Activated CD4-positive, CD25-positive, alpha-beta regulatory T cell treated with anti-CD3 and anti-CD28 coated beads, Interleukin-2, amount 50 U/mL, for 72 hours (primary cell): ENCODE measurements at regions not wholly inside any gene's neighbourhood (a gene's known extent, or its start where the extent isn't known, plus 50 kb on each side); places are given as distances from the start of the nearest gene placed in this dataset.
"Not testable (repeated sequence)": the region's sequence is repeated elsewhere in the genome, so short reads cannot be mapped to it uniquely, and the experiment has no call there.

Source experiments
- DNase-seq: peaks from one replicate; pipeline ENCODE4 v3.0.0; 2021

- no peak for DNase-seq
Measured at GRCh38 chr22:27300536-27301285, 500.8 kb downstream of the MN1 start.

GRCh38 chr22:27302501-27302900 lies 499.1 kb downstream of the MN1 start:
- DNase-seq, result no peak

GRCh38 chr22:27303718-27304117 lies 497.8 kb downstream of the MN1 start:
- no peak for DNase-seq

- DNase-seq, result no peak
Measured at GRCh38 chr22:27306771-27307170, 494.8 kb downstream of the MN1 start.

- no peak for DNase-seq
Measured at GRCh38 chr22:27307545-27308247, 493.9 kb downstream of the MN1 start.

- no peak for DNase-seq
Measured at GRCh38 chr22:27308513-27308912, 493.0 kb downstream of the MN1 start.

GRCh38 chr22:27309697-27310096 lies 491.9 kb downstream of the MN1 start:
- DNase-seq, result no peak

GRCh38 chr22:27310966-27311697 lies 490.4 kb downstream of the MN1 start:
- no peak for DNase-seq

GRCh38 chr22:27311698-27312550 lies 489.6 kb downstream of the MN1 start:
- DNase-seq, result no peak

- DNase-seq, result no peak
Measured at GRCh38 chr22:27312565-27312964, 489.0 kb downstream of the MN1 start.

- DNase-seq, result no peak
Measured at GRCh38 chr22:27312966-27313855, 488.3 kb downstream of the MN1 start.

GRCh38 chr22:27314276-27314807 lies 487.2 kb downstream of the MN1 start:
- DNase-seq, result no peak

- no peak for DNase-seq
Measured at GRCh38 chr22:27315833-27316232, 485.7 kb downstream of the MN1 start.

- no peak for DNase-seq
Measured at GRCh38 chr22:27317096-27317495, 484.5 kb downstream of the MN1 start.

- no peak for DNase-seq
Measured at GRCh38 chr22:27317971-27318428, 483.6 kb downstream of the MN1 start.

GRCh38 chr22:27318516-27318915 lies 483.0 kb downstream of the MN1 start:
- no peak for DNase-seq

- no peak for DNase-seq
Measured at GRCh38 chr22:27323661-27324060, 477.9 kb downstream of the MN1 start.

- DNase-seq, result not testable (repeated sequence)
Measured at GRCh38 chr22:27324908-27325307, 476.6 kb downstream of the MN1 start.

GRCh38 chr22:27327497-27327896 lies 474.1 kb downstream of the MN1 start:
- no peak for DNase-seq

- DNase-seq, result no peak
Measured at GRCh38 chr22:27327981-27328721, 473.4 kb downstream of the MN1 start.
